ENCODE measurements at regions not wholly inside any gene's neighbourhood (a gene's known extent, or its start where the extent isn't known, plus 50 kb on each side); places are given as distances from the start of the nearest gene placed in this dataset.

DNA sequence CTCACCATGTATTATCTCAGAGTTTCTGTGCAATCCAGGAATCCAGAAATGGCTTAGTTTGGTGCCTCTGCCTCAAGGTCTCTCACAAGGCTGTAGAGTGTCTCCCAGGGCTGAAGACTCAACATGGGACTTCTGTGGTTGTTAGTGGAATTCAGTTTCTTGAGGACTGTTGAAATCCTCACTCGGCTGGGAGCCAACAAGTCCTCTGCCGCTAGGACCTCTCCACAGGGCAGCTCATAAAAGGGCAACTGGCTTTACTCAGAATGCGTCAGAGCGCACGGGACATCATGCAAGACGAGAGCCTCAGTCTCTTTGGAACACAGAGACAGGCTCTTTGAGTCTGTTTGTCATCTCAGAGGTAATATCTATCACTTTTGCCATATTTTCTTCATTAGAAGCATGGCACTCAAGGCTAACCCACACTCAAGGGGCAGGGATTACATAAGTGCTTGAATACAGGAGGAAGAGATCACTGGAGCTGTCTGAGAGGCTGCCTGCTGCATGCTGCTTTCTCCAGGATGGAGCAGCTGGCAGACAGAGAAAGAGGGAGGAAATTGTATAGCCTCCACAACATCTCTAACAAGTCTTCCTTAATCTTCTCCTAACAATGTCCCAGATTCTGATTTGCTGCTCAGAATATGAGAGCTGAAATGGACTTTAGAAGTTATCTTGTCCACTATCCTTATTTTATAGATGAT, 97.5 kb upstream of the ASIC2 start:
- TF ChIP-seq, protein P1, sequence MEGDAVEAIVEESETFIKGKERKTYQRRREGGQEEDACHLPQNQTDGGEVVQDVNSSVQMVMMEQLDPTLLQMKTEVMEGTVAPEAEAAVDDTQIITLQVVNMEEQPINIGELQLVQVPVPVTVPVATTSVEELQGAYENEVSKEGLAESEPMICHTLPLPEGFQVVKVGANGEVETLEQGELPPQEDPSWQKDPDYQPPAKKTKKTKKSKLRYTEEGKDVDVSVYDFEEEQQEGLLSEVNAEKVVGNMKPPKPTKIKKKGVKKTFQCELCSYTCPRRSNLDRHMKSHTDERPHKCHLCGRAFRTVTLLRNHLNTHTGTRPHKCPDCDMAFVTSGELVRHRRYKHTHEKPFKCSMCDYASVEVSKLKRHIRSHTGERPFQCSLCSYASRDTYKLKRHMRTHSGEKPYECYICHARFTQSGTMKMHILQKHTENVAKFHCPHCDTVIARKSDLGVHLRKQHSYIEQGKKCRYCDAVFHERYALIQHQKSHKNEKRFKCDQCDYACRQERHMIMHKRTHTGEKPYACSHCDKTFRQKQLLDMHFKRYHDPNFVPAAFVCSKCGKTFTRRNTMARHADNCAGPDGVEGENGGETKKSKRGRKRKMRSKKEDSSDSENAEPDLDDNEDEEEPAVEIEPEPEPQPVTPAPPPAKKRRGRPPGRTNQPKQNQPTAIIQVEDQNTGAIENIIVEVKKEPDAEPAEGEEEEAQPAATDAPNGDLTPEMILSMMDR (IDR thresholded peaks at IDR 0.05; ENCODE audit: low read depth, low read length) = no peak
- no peak for TF ChIP-seq EZH2phosphoT487 (IDR thresholded peaks at IDR 0.05; ENCODE audit: low read depth)

Measured in OCI-LY3 (cell line).